ENCODE measurements at regions not wholly inside any gene's neighbourhood (a gene's known extent, or its start where the extent isn't known, plus 50 kb on each side); places are given as distances from the start of the nearest gene placed in this dataset.

GRCh38 chr3:20700714-20701113 lies 514.7 kb upstream of the SGO1 start:
- ChIA-PET SMC1A (ENCODE audit: uncharacterized antibody, unreplicated experiment) (no interaction called here), CTCF (no interaction called here), POLR2A (no interaction called here), RAD21 (ENCODE audit: unreplicated experiment) (no interaction called here)
- no peaks in the 10 kb centered on the region for H3K36me3 ChIP-seq (ENCODE audit: control insufficient read depth in 2 of 2, insufficient read depth in 2 of 2, low read length in 1 of 2)
- H3K9ac ChIP-seq (ENCODE audit: control insufficient read depth, insufficient read depth, low read length): no peak overlapping the region
- no peak overlapping the region for H3K4me2 ChIP-seq (ENCODE audit: control insufficient read depth, insufficient read depth)
- H3K4me3 ChIP-seq: no peak overlapping the region
- no peaks in the 10 kb centered on the region for H3K79me2 ChIP-seq (ENCODE audit: control insufficient read depth, insufficient read depth, low read length)
- H4K20me1 ChIP-seq (ENCODE audit: control insufficient read depth, insufficient read depth): no peaks in the 10 kb centered on the region
- no peaks in the 10 kb centered on the region for H3K9me3 ChIP-seq (replicated peaks; ENCODE audit: control insufficient read depth, insufficient read depth, low read length)
- no peaks in the 10 kb centered on the region for H3K4me1 ChIP-seq (ENCODE audit: control insufficient read depth, insufficient read depth, low read length)
- intact Hi-C loops (cut with micrococcal nuclease; ENCODE audit: unreplicated experiment): no loop called here
- H2AFZ ChIP-seq (ENCODE audit: control insufficient read depth, low read depth, low read length): no peak overlapping the region
- H3K27ac ChIP-seq (ENCODE audit: control insufficient read depth, insufficient read depth): no peak overlapping the region
- no peak for DNase-seq (ENCODE audit: low read depth, low spot score)
- no TSS peak for BruUV-seq (replicated peaks)
- in situ Hi-C loops (cut with MboI): no loop called here
- no peak for ATAC-seq
- TF ChIP-seq FOS (IDR thresholded peaks at IDR 0.05; ENCODE audit: borderline replicate concordance, extremely low read depth, insufficient read length) (no peak), CEBPZ (IDR thresholded peaks at IDR 0.05; ENCODE audit: low read depth, low read length) (no peak), NFYA (IDR thresholded peaks at IDR 0.05; ENCODE audit: borderline replicate concordance, low read depth, low read length) (no peak), MEF2B (IDR thresholded peaks at IDR 0.05; ENCODE audit: partially characterized antibody, poor library complexity, severe bottlenecking) (no peak), MEF2A (IDR thresholded peaks at IDR 0.05; ENCODE audit: insufficient read depth, low read depth, low read length) (no peak), CHD2 (IDR thresholded peaks at IDR 0.05; ENCODE audit: borderline replicate concordance, low read depth, low read length) (no peak), NFIC (IDR thresholded peaks at IDR 0.05; ENCODE audit: low read depth, low read length) (no peak), CREB1 (IDR thresholded peaks at IDR 0.05; ENCODE audit: low read depth) (no peak), HDGF (IDR thresholded peaks at IDR 0.05) (no peak), TCF7 (IDR thresholded peaks at IDR 0.05; ENCODE audit: borderline replicate concordance) (no peak), POLR2A (IDR thresholded peaks at IDR 0.05; ENCODE audit: low read depth, low read length) (no peak), SMC3 (IDR thresholded peaks at IDR 0.05; ENCODE audit: borderline replicate concordance, low read length) (no peak), BHLHE40 (IDR thresholded peaks at IDR 0.05; ENCODE audit: borderline replicate concordance in 1 of 2, low read depth in 2 of 2, low read length in 1 of 2) (no peak)
- TF ChIP-seq, protein P1, sequence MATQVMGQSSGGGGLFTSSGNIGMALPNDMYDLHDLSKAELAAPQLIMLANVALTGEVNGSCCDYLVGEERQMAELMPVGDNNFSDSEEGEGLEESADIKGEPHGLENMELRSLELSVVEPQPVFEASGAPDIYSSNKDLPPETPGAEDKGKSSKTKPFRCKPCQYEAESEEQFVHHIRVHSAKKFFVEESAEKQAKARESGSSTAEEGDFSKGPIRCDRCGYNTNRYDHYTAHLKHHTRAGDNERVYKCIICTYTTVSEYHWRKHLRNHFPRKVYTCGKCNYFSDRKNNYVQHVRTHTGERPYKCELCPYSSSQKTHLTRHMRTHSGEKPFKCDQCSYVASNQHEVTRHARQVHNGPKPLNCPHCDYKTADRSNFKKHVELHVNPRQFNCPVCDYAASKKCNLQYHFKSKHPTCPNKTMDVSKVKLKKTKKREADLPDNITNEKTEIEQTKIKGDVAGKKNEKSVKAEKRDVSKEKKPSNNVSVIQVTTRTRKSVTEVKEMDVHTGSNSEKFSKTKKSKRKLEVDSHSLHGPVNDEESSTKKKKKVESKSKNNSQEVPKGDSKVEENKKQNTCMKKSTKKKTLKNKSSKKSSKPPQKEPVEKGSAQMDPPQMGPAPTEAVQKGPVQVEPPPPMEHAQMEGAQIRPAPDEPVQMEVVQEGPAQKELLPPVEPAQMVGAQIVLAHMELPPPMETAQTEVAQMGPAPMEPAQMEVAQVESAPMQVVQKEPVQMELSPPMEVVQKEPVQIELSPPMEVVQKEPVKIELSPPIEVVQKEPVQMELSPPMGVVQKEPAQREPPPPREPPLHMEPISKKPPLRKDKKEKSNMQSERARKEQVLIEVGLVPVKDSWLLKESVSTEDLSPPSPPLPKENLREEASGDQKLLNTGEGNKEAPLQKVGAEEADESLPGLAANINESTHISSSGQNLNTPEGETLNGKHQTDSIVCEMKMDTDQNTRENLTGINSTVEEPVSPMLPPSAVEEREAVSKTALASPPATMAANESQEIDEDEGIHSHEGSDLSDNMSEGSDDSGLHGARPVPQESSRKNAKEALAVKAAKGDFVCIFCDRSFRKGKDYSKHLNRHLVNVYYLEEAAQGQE (IDR thresholded peaks at IDR 0.05; ENCODE audit: low read depth, low read length): no peak
- no peak for FAIRE-seq
- 3% methylated on average over 2 of the region's 2 CpGs for WGBS (ENCODE audit: insufficient coverage, insufficient replicate concordance, low lambda C conversion rate, missing lambda C conversion rate)
- H3K27me3 ChIP-seq (replicated peaks in 1 of 2; ENCODE audit: control insufficient read depth in 2 of 2, insufficient read depth in 2 of 2, low read length in 1 of 2): no peaks in the 10 kb centered on the region
